Fibroblast of mammary gland (primary cell): ENCODE measurements at regions not wholly inside any gene's neighbourhood (a gene's known extent, or its start where the extent isn't known, plus 50 kb on each side); places are given as distances from the start of the nearest gene placed in this dataset.

Experiments
- DNase-seq: peaks from one replicate; pipeline ENCODE4 v3.0.0-alpha.2; 2010; ENCODE audit warnings: low read depth
- H3K4me3 ChIP-seq: 2 replicates; pipeline ENCODE4 v1.5.1; 2011; ENCODE audit warnings: low read depth, mild to moderate bottlenecking, low read length, moderate library complexity; ENCODE audit not compliant: control insufficient read depth
- TF ChIP-seq, protein P1 (sequence below): conservative IDR thresholded peaks from 2 replicates; pipeline ENCODE4 v1.5.1; 2011; ENCODE audit warnings: low read depth, low read length, inconsistent platforms; ENCODE audit not compliant: control insufficient read depth, insufficient read depth

DNA sequence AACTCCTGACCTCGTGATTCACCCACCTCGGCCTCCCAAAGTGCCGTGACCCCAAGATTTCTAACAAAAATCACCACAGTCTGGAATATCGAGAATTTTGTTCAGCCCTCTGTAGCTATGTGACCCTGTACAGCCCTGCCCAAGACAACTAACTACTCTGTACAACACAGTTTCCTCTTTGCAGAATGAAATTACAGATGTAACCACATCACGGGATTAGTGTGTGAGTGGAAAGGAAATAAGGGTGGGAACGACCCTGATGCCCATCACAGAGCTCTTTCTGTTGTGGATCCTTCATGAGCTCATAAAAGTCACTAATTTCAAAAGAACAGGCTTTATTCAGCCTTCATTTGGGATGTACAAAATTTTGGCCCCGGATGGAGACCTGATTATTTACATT, 50.5 kb upstream of the KRR1 start:
- H3K4me3 ChIP-seq = no peak overlapping the region
- TF ChIP-seq, protein P1, sequence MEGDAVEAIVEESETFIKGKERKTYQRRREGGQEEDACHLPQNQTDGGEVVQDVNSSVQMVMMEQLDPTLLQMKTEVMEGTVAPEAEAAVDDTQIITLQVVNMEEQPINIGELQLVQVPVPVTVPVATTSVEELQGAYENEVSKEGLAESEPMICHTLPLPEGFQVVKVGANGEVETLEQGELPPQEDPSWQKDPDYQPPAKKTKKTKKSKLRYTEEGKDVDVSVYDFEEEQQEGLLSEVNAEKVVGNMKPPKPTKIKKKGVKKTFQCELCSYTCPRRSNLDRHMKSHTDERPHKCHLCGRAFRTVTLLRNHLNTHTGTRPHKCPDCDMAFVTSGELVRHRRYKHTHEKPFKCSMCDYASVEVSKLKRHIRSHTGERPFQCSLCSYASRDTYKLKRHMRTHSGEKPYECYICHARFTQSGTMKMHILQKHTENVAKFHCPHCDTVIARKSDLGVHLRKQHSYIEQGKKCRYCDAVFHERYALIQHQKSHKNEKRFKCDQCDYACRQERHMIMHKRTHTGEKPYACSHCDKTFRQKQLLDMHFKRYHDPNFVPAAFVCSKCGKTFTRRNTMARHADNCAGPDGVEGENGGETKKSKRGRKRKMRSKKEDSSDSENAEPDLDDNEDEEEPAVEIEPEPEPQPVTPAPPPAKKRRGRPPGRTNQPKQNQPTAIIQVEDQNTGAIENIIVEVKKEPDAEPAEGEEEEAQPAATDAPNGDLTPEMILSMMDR = no peak
- no peak for DNase-seq
